ENCODE measurements at regions not wholly inside any gene's neighbourhood (a gene's known extent, or its start where the extent isn't known, plus 50 kb on each side); places are given as distances from the start of the nearest gene placed in this dataset.
A peak's percentile ranks its signal among the peaks of the same experiment; 100 is the strongest.

DNA sequence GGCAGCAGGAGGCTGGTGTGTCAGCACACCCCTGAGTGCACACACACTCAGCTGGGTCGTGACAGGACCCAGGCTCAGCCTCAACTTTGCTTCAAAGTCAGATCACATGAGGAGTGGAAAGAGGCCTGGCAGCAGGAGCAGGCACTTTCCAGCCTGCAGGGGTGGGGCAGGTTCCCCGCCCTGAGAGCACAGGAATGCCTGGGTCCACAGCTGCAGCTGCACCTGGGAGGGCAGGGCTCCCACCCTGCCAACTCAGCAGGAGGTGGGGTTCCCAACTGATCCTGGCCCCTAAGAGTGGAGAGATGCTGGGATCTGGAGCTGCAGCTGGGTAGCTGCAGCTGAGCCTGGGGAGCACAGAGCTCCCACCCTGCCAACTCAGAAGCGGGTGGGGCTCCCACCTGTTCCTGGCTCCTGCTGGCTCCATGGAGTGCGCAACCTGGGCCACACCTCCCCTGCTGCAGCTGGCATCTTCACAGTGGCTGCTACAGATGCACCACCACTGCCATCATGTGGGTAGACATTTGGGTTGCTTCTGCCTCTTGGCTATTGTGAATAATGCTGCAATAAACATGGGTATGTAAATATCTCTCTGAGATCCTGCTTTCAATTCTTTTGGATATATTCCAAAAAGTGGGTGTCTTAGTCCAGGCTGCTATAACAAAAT lies 415.4 kb downstream of the TTLL7 start:
- CTCF ChIA-PET, result interaction anchor here (0.6 kb wide), 1 partner anchor 501 kb away, joined by 3 read pairs; no protein-coding TSS in a partner anchor
- intact Hi-C loops (cut with micrococcal nuclease), result loop anchor here (5.0 kb wide), 1 partner anchor 271 kb away; no protein-coding TSS in a partner anchor
- Mint-ChIP-seq H3K4me1 (ENCODE audit: low read depth) (peaks cover 7% of the 10 kb centered on the region), H3K36me3 (ENCODE audit: low read depth) (peaks cover 2% of the 10 kb centered on the region), H3K4me3 (no peak overlapping the region), H3K27ac (no peak overlapping the region), H3K9me3 (peaks cover 6% of the 10 kb centered on the region), H3K27me3 (ENCODE audit: low read depth) (no peaks in the 10 kb centered on the region)
- DNase-seq, result peak; percentile 57

DNA sequence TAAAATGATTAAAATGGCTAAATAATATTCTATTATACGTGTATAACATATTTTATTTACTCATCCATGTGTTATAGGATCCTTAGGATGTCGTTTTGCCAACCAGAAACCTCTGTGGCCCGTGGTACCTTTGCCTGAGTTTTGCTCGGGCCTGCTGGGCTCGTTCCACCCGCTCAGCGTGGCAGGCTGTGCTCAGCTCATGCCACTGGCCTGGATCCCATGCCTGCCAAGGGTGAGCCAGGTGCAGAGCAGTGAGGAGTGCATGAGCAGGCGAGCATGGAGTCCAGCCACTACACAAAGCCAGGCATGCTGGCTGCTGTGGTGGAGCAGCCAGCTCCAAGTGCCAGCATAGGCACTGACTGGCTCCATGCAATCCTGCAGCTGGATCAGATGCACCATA lies 417.2 kb downstream of the TTLL7 start:
- no peaks in the 10 kb centered on the region for H3K27me3 Mint-ChIP-seq (ENCODE audit: low read depth)
- H3K9me3 Mint-ChIP-seq, result peaks cover 6% of the 10 kb centered on the region
- peaks cover 2% of the 10 kb centered on the region for H3K36me3 Mint-ChIP-seq (ENCODE audit: low read depth)
- no peak overlapping the region for H3K4me3 Mint-ChIP-seq
- intact Hi-C loops (cut with micrococcal nuclease), result loop anchor here (5.0 kb wide), 1 partner anchor 269 kb away; no protein-coding TSS in a partner anchor
- CTCF ChIA-PET, result no interaction called here
- no peak overlapping the region for H3K27ac Mint-ChIP-seq
- DNase-seq, result no peak
- H3K4me1 Mint-ChIP-seq (ENCODE audit: low read depth), result peaks cover 7% of the 10 kb centered on the region

DNA sequence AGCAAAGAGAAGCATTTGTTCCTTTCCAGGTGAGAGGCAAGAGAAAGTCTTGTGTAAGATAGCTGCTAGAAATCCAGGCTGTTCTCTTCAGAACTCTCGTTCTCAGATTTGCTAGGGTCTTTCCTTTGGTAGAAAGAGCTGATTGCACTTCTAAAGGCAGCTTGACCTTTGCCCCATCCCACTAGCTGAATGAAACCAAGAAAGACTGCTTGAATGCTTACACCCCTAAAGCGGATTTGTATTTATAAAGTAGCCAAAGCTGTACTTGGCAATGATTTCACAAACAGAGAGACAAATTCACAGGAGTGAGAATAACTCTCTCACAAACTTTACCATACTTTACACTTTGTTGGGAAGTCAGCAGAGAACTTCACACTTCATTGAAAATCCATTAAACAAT lies 424.1 kb downstream of the TTLL7 start:
- Mint-ChIP-seq H3K27ac (no peak overlapping the region), H3K9me3 (no peaks in the 10 kb centered on the region), H3K4me1 (ENCODE audit: low read depth) (peaks cover under 1% of the 10 kb centered on the region), H3K4me3 (no peak overlapping the region), H3K27me3 (ENCODE audit: low read depth) (no peaks in the 10 kb centered on the region), H3K36me3 (ENCODE audit: low read depth) (no peaks in the 10 kb centered on the region)
- intact Hi-C loops (cut with micrococcal nuclease), result no loop called here
- no peak for DNase-seq
- CTCF ChIA-PET, result no interaction called here

DNA sequence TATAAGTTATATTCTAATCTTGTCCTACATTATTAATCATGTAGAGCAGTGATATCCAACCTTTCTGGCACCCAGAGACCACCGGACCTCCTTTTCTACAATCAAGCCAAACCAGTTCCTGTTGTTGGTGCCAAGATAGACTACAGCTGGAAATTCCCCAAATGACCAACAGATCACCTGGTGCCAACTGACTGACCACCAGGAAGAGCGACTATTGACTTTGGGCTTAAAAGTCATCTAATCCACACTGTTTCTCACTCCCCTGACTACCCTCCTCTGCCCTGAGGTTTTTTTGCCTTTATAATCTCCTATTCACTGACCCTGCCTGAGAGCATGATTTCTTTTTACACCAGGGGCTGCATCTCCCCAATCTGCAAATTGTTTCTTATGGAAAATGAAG lies 425.2 kb downstream of the TTLL7 start:
- H3K9me3 Mint-ChIP-seq, result no peaks in the 10 kb centered on the region
- intact Hi-C loops (cut with micrococcal nuclease), result no loop called here
- CTCF ChIA-PET, result no interaction called here
- H3K4me1 Mint-ChIP-seq (ENCODE audit: low read depth), result no peaks in the 10 kb centered on the region
- no peak for DNase-seq
- no peak overlapping the region for H3K27ac Mint-ChIP-seq
- no peaks in the 10 kb centered on the region for H3K36me3 Mint-ChIP-seq (ENCODE audit: low read depth)
- H3K4me3 Mint-ChIP-seq, result no peak overlapping the region
- H3K27me3 Mint-ChIP-seq (ENCODE audit: low read depth), result no peaks in the 10 kb centered on the region

DNA sequence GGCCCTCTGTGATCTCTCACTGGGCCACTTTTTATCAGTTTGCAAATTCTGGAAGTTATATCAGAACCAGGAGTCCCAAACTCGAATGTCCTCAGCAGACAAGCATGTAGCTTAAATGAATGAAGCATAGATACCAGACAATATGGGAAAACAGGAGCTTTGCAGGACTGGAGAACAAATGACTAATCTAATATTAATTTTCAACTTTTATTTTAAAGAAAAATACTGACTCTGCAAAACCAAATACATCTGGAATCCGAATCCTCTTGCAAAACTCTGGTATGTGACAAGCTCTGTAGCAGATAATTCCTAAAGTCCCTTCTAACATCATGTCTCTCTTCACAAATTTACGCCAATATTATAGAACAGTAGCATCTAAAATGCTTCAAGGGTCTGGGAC lies 427.4 kb downstream of the TTLL7 start:
- Mint-ChIP-seq H3K4me3 (no peak overlapping the region), H3K4me1 (ENCODE audit: low read depth) (no peaks in the 10 kb centered on the region), H3K36me3 (ENCODE audit: low read depth) (no peaks in the 10 kb centered on the region), H3K27me3 (ENCODE audit: low read depth) (no peaks in the 10 kb centered on the region), H3K27ac (no peak overlapping the region), H3K9me3 (no peaks in the 10 kb centered on the region)
- CTCF ChIA-PET, result no interaction called here
- intact Hi-C loops (cut with micrococcal nuclease), result no loop called here
- DNase-seq, result no peak

DNA sequence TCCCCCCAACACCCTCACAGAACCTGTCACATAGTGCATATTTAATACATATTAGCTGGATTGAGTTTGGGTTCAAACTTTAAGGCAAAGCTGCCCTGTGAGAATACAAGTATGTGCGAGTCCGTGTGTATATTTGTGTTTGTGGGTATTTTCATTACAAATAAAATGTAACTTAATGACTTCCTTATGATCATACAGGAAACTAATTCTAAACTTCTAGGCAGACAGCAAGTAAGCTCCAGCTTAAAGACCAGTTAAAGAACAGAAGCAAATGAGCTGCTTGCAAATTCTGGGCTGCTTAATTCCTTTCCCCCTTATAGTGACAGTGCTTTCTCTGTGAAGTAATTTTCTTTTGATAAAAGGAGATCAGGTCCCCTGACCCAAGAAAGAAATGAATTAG lies 437.6 kb downstream of the TTLL7 start:
- H3K27me3 Mint-ChIP-seq (ENCODE audit: low read depth), result no peaks in the 10 kb centered on the region
- peaks cover 8% of the 10 kb centered on the region for H3K4me1 Mint-ChIP-seq (ENCODE audit: low read depth)
- H3K9me3 Mint-ChIP-seq, result no peaks in the 10 kb centered on the region
- H3K36me3 Mint-ChIP-seq (ENCODE audit: low read depth), result no peaks in the 10 kb centered on the region
- no peak for DNase-seq
- no peak overlapping the region for H3K4me3 Mint-ChIP-seq
- intact Hi-C loops (cut with micrococcal nuclease), result no loop called here
- H3K27ac Mint-ChIP-seq, result no peak overlapping the region
- CTCF ChIA-PET, result no interaction called here

DNA sequence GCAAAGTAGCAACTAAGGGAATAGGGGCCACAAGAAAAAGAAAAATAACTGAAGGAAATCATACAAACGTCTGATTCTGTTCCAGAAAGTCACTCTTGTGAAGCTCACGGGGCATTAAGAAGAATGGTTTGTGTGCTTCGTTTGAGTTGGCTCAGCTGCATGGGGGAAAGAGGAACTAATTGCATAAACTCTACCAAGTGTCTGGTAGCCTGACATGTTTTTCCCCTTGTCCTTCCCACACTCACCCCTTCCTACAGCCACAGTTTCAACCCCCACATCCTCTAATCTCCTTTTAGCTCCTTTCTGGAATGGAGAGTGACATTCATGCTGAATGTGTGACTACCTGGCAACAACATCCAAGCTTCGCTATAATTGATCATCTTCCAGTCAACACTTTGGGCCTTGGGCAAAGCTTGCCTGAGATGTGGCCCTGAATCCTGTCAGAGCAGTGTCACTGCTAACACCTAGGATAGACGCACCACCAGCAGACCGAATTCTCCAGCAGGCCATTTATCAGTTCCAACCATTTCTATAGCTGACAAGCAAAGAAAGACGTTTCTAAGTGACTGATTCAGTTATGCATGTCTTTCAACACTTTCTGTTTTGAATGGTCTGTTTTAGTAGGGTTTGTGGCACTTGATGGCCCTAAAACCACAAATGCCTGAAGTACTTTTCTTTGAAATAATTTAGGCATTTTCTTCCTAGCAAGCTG lies 439.6 kb downstream of the TTLL7 start:
- Mint-ChIP-seq H3K9me3 (no peaks in the 10 kb centered on the region), H3K36me3 (ENCODE audit: low read depth) (no peaks in the 10 kb centered on the region), H3K27ac (no peak overlapping the region), H3K4me3 (no peak overlapping the region), H3K4me1 (ENCODE audit: low read depth) (peaks cover 8% of the 10 kb centered on the region), H3K27me3 (ENCODE audit: low read depth) (no peaks in the 10 kb centered on the region)
- DNase-seq, result no peak
- intact Hi-C loops (cut with micrococcal nuclease), result no loop called here
- CTCF ChIA-PET, result no interaction called here

DNA sequence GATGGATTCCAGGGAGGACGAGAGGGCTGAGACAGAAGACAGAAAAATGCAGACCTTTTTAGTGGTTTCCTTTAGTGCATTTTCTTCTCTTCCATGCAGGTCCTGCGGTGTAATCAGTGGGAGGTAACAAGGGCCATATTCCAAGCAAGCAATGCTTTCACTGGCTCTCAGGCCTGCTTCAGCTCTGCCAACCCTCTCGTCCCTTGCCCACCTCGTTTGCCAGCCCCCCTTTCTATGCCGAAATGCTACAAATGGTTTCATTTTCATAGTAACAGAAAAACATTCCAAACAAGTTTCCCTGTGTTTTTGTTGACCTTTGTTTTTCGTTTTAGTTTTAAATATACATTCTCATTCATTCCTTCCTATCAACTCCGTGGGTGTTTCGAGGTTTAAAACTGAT lies 443.1 kb downstream of the TTLL7 start:
- Mint-ChIP-seq H3K27me3 (ENCODE audit: low read depth) (no peaks in the 10 kb centered on the region), H3K4me1 (ENCODE audit: low read depth) (peaks cover 8% of the 10 kb centered on the region), H3K9me3 (no peaks in the 10 kb centered on the region), H3K4me3 (no peak overlapping the region), H3K36me3 (ENCODE audit: low read depth) (no peaks in the 10 kb centered on the region), H3K27ac (no peak overlapping the region)
- no peak for DNase-seq
- CTCF ChIA-PET, result no interaction called here
- intact Hi-C loops (cut with micrococcal nuclease), result no loop called here

DNA sequence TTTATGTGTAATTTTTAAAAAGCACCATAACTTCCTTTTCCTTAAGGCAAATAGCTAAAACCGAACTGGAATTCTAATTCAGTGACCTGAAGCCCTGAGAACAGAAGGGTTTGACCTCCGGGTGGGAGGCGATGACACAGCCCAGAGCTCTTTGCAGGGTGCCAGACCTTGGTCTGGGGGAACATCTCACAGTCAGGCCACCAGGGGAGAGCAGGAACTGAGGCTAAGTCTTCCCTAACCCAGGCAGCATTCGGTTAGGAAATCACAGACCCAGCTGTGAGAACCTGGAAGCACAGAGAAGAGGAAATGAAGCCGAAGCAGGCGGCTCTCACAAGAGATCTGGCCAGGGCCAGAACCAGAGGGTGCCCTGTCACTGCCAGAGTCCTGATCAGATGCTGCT lies 444.8 kb downstream of the TTLL7 start:
- no peak overlapping the region for H3K4me3 Mint-ChIP-seq
- intact Hi-C loops (cut with micrococcal nuclease), result no loop called here
- H3K9me3 Mint-ChIP-seq, result no peaks in the 10 kb centered on the region
- peaks cover 3% of the 10 kb centered on the region for H3K4me1 Mint-ChIP-seq (ENCODE audit: low read depth)
- CTCF ChIA-PET, result no interaction called here
- H3K27me3 Mint-ChIP-seq (ENCODE audit: low read depth), result no peaks in the 10 kb centered on the region
- H3K27ac Mint-ChIP-seq, result no peak overlapping the region
- H3K36me3 Mint-ChIP-seq (ENCODE audit: low read depth), result no peaks in the 10 kb centered on the region
- DNase-seq, result no peak

DNA sequence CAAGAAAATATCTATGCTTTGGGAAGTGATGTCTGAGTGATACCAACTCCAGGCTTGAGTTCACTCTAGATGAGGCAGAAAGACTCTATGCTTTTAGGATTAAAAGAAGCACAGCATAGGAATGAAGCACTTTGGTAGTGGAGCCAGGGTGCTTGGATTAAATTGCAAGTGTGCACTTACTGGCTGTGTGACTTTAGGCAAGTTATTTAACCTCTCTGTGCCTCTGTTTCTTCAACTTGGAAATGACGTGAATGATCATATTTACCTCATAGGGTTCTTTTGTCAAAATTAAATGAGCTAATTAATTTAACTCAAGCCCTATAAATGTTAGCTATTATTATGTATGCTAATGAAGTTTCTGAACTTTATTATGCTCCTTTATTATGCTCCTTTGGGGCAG lies 446.1 kb downstream of the TTLL7 start:
- Mint-ChIP-seq H3K27ac (no peak overlapping the region), H3K27me3 (ENCODE audit: low read depth) (no peaks in the 10 kb centered on the region), H3K4me3 (no peak overlapping the region), H3K36me3 (ENCODE audit: low read depth) (no peaks in the 10 kb centered on the region), H3K4me1 (ENCODE audit: low read depth) (no peaks in the 10 kb centered on the region), H3K9me3 (no peaks in the 10 kb centered on the region)
- no peak for DNase-seq
- intact Hi-C loops (cut with micrococcal nuclease), result no loop called here
- CTCF ChIA-PET, result no interaction called here

DNA sequence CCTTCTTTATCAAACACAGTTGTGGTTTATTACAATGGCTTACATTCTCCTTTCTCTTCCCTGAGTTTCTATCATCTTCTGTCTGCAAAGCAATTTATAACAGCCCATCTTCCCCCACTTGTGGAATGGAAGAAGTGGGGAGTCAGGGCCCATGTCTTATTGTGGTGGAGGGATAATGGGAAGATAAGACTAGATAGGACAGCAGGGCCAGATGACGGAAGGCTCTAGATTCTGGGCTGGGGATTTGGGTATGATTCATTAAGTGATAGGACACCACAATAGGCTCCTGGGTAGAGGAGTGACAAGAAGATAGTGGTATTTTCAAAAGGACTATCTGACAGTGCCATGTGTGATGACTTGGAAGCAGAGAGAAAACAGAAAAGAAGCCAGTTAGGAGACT lies 450.6 kb downstream of the TTLL7 start:
- H3K4me3 Mint-ChIP-seq, result no peak overlapping the region
- H3K27ac Mint-ChIP-seq, result no peak overlapping the region
- H3K36me3 Mint-ChIP-seq (ENCODE audit: low read depth), result no peaks in the 10 kb centered on the region
- H3K4me1 Mint-ChIP-seq (ENCODE audit: low read depth), result peaks cover 5% of the 10 kb centered on the region
- H3K27me3 Mint-ChIP-seq (ENCODE audit: low read depth), result no peaks in the 10 kb centered on the region
- intact Hi-C loops (cut with micrococcal nuclease), result no loop called here
- CTCF ChIA-PET, result no interaction called here
- H3K9me3 Mint-ChIP-seq, result no peaks in the 10 kb centered on the region
- DNase-seq, result no peak

DNA sequence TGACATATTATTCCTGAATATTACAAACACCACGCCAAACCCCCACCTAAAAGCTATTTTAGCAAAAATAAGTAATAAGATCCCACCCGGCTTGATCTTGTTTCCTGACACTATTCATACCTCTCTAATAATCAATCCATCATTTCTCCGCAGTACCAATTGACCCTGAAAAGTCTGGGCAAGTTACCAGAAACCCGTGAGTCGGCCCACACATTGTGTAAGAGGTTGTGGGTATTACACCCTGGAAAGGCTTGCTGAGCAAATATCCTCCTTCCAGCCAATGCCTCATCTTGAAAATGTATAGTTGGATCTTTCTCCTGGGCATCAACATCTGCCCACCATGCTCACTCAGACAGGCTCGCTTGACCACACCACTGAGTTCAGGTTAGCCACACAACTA lies 451.0 kb downstream of the TTLL7 start:
- no peaks in the 10 kb centered on the region for H3K36me3 Mint-ChIP-seq (ENCODE audit: low read depth)
- H3K9me3 Mint-ChIP-seq, result no peaks in the 10 kb centered on the region
- H3K27ac Mint-ChIP-seq, result no peak overlapping the region
- no peak overlapping the region for H3K4me3 Mint-ChIP-seq
- H3K27me3 Mint-ChIP-seq (ENCODE audit: low read depth), result no peaks in the 10 kb centered on the region
- intact Hi-C loops (cut with micrococcal nuclease), result no loop called here
- no peak for DNase-seq
- CTCF ChIA-PET, result no interaction called here
- H3K4me1 Mint-ChIP-seq (ENCODE audit: low read depth), result peaks cover 5% of the 10 kb centered on the region

DNA sequence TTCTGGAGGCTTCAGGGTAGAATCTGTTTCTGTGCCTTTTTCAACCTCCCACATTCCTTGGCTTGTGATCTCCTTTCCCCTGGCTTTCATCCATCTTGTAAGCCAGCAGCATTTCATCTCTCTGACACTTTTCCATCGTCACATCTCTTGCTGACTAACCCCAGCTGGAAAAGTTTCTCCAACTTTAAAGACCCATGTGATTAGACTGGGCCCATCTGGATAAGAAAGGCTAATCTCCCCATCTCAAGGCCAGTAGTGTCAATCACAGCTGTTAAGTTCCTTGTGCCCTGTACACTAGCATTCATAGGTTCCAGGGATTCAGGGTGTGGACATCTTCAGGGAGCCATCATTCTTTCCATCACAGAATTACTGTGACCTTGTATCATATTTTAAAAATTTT lies 452.1 kb downstream of the TTLL7 start:
- H3K4me1 Mint-ChIP-seq (ENCODE audit: low read depth), result peaks cover 5% of the 10 kb centered on the region
- no peaks in the 10 kb centered on the region for H3K36me3 Mint-ChIP-seq (ENCODE audit: low read depth)
- no peak overlapping the region for H3K27ac Mint-ChIP-seq
- intact Hi-C loops (cut with micrococcal nuclease), result no loop called here
- no peaks in the 10 kb centered on the region for H3K9me3 Mint-ChIP-seq
- DNase-seq, result no peak
- H3K4me3 Mint-ChIP-seq, result no peak overlapping the region
- no peaks in the 10 kb centered on the region for H3K27me3 Mint-ChIP-seq (ENCODE audit: low read depth)
- CTCF ChIA-PET, result no interaction called here
